GM12878 (cell line): ENCODE measurements at regions not wholly inside any gene's neighbourhood (a gene's known extent, or its start where the extent isn't known, plus 50 kb on each side); places are given as distances from the start of the nearest gene placed in this dataset.
"Not testable (repeated sequence)": the region's sequence is repeated elsewhere in the genome, so short reads cannot be mapped to it uniquely, and the experiment has no call there.

Source experiments
- ATAC-seq: fragments of 200-7000 bp; cut with Tn5 transposase; 3 replicates; pipeline ENCODE4 v1.9.1; 2020; ENCODE audit warnings: mild to moderate bottlenecking, moderate library complexity
- BruUV-seq: library from RNA; stranded (reverse); fragments of 400-500 nt; replicated peaks from 2 replicates; lab custom pipeline; 2021; lab: Mats Ljungman, UMichigan
- CTCF ChIA-PET: fragments of 300-600 bp; sonication (Branson Sonifier 250); formaldehyde crosslinking; extraction: SDS; loops from one replicate; lab custom pipeline; 2021; ENCODE audit warnings: inconsistent platforms; lab: Yijun Ruan, JAX
- POLR2A ChIA-PET: fragments of 350-600 bp; formaldehyde crosslinking; extraction: SDS; loops from one replicate; lab custom pipeline; 2021; ENCODE audit warnings: inconsistent platforms; lab: Charles Lee
- RAD21 ChIA-PET: fragments of 300-600 bp; sonication (Branson Sonifier 250); formaldehyde crosslinking; loops from one replicate; lab custom pipeline; 2023; ENCODE audit warnings: antibody characterized with exemption; ENCODE audit not compliant: unreplicated experiment; lab: Charles Lee
- SMC1A ChIA-PET: fragments of 300-600 bp; sonication (Branson Sonifier 250); formaldehyde crosslinking; loops from one replicate; lab custom pipeline; 2023; ENCODE audit not compliant: unreplicated experiment, uncharacterized antibody; lab: Charles Lee
- DNase-seq: peaks from one replicate; pipeline ENCODE4 v3.0.0-alpha.2; 2011; ENCODE audit warnings: low read depth, low spot score
- FAIRE-seq: peaks from 3 replicates; lab custom pipeline; 2011; peaks lifted over from hg19 to GRCh38; lab: Jason Lieb, UNC
- H2AFZ ChIP-seq: 2 replicates; pipeline ENCODE4 v1.6.0; 2011; ENCODE audit warnings: low read depth, low read length, control low read depth; ENCODE audit not compliant: control insufficient read depth
- H3K27ac ChIP-seq: 2 replicates; pipeline ENCODE4 v1.5.1; 2011; ENCODE audit warnings: control low read depth; ENCODE audit not compliant: control insufficient read depth, insufficient read depth
- H3K27me3 ChIP-seq, 2 experiments: replicated peaks in 1 of 2; 2 replicates each; pipeline versions ENCODE4 v1.6.0 to v1.6.1; 2011; ENCODE audit warnings: low read length in 1 of 2; ENCODE audit not compliant: control insufficient read depth in 2 of 2, insufficient read depth in 2 of 2
- H3K36me3 ChIP-seq, 2 experiments: 2 replicates each; pipeline ENCODE4 v1.5.1; 2011; ENCODE audit warnings: low read length in 1 of 2; ENCODE audit not compliant: control insufficient read depth in 2 of 2, insufficient read depth in 2 of 2
- H3K4me1 ChIP-seq: 2 replicates; pipeline ENCODE4 v1.6.1; 2011; ENCODE audit warnings: mild to moderate bottlenecking, low read length, moderate library complexity, mixed read lengths; ENCODE audit not compliant: control insufficient read depth, insufficient read depth
- H3K4me2 ChIP-seq: 2 replicates; pipeline ENCODE4 v1.6.0; 2011; ENCODE audit warnings: control low read depth; ENCODE audit not compliant: control insufficient read depth, insufficient read depth
- H3K4me3 ChIP-seq: fragments of 200-600 bp; sonication (generic); 2 replicates; pipeline ENCODE4 v1.5.1; 2016
- H3K79me2 ChIP-seq: 2 replicates; pipeline ENCODE4 v1.6.0; 2011; ENCODE audit warnings: low read length; ENCODE audit not compliant: control insufficient read depth, insufficient read depth
- H3K9ac ChIP-seq: 2 replicates; pipeline ENCODE4 v1.8.0; 2011; ENCODE audit warnings: low read length, control low read depth, mixed read lengths; ENCODE audit not compliant: control insufficient read depth, insufficient read depth
- H3K9me3 ChIP-seq: replicated peaks from 3 replicates; pipeline ENCODE4 v1.5.1; 2011; ENCODE audit warnings: mild to moderate bottlenecking, low read length; ENCODE audit not compliant: control insufficient read depth, insufficient read depth
- H4K20me1 ChIP-seq: 2 replicates; pipeline ENCODE4 v1.6.0; 2011; ENCODE audit not compliant: control insufficient read depth, insufficient read depth
- POLR2AphosphoS2 ChIP-seq: IDR thresholded peaks from 2 replicates; pipeline ENCODE4 v1.6.1; 2011; ENCODE audit warnings: low read depth, mild to moderate bottlenecking, low read length, improper control_type of control experiment, moderate library complexity
- ZBTB4 ChIP-seq: fragments of 450-650 bp; formaldehyde crosslinking; IDR thresholded peaks from 2 replicates; pipeline ENCODE4 v1.4.0; 2022; ENCODE audit warnings: mild to moderate bottlenecking, moderate library complexity
- WGBS: methylation state at CpG from one replicate; pipeline ENCODE4 v1.1.6; 2016; ENCODE audit warnings: low lambda C conversion rate; ENCODE audit not compliant: insufficient replicate concordance, insufficient coverage; ENCODE audit errors: missing lambda C conversion rate; 5-methylcytosine and 5-hydroxymethylcytosine counted together
- in situ Hi-C: fragments of 300-500 bp; cut with MboI; formaldehyde crosslinking; loops from 9 replicates; pipeline ENCODE4 v1.14.3; 2018; ENCODE audit warnings: mixed read lengths
- intact Hi-C: fragments of 100-400 bp; cut with micrococcal nuclease; formaldehyde crosslinking; loops from one replicate; pipeline ENCODE4 v1.14.2; 2022; ENCODE audit not compliant: unreplicated experiment
- TF ChIP-seq, protein P1 (sequence below), 3 experiments: IDR thresholded peaks in 2 of 3; conservative IDR thresholded peaks in 1 of 3; 2 replicates each; pipeline ENCODE4 v1.5.1; 2011; ENCODE audit warnings: low read depth in 3 of 3, low read length in 3 of 3, mild to moderate bottlenecking in 3 of 3, control low read depth in 2 of 3, moderate library complexity in 2 of 3, inconsistent platforms in 1 of 3, mixed read lengths in 1 of 3; ENCODE audit not compliant: control insufficient read depth in 2 of 3, insufficient read depth in 1 of 3; ENCODE audit errors: extremely low read depth in 1 of 3

DNA sequence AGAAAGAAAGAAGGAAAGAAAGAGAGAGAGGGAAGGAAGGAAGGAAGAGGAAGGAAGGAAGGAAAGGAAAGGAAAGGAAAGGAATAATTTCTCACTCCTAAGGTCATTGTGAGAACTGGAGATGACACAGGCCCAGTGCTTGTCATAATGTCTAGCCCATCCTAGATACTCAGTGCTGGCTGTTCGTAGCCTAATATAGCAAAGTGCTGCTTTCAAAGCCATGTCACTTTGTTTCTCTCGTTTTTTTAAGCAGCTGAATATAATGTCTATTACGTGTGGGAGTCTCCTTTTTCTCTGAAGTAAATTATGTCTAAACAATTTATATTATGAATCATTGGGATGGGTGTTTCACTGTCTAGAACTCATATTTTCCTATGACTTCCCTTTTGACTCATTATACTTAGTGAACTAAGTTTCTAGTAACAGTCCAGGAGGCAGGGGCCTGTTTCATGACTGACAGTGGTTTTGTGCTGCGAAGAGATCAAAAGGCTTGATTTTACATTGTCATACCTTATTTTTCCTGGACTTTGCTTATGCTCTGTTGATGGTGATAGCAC, 327.0 kb upstream of the ZFP42 start (continued):
- TF ChIP-seq ZBTB4 (CRISPR knock-in tag) (no peak), POLR2AphosphoS2 (no peak)
- TF ChIP-seq, protein P1, sequence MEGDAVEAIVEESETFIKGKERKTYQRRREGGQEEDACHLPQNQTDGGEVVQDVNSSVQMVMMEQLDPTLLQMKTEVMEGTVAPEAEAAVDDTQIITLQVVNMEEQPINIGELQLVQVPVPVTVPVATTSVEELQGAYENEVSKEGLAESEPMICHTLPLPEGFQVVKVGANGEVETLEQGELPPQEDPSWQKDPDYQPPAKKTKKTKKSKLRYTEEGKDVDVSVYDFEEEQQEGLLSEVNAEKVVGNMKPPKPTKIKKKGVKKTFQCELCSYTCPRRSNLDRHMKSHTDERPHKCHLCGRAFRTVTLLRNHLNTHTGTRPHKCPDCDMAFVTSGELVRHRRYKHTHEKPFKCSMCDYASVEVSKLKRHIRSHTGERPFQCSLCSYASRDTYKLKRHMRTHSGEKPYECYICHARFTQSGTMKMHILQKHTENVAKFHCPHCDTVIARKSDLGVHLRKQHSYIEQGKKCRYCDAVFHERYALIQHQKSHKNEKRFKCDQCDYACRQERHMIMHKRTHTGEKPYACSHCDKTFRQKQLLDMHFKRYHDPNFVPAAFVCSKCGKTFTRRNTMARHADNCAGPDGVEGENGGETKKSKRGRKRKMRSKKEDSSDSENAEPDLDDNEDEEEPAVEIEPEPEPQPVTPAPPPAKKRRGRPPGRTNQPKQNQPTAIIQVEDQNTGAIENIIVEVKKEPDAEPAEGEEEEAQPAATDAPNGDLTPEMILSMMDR (IDR thresholded peaks at IDR 0.05 in 2 of 3, conservative IDR thresholded peaks at IDR 0.05 in 1 of 3; ENCODE audit: control insufficient read depth in 2 of 3, extremely low read depth in 1 of 3, insufficient read depth in 1 of 3, low read depth in 3 of 3, low read length in 3 of 3): no peak

DNA sequence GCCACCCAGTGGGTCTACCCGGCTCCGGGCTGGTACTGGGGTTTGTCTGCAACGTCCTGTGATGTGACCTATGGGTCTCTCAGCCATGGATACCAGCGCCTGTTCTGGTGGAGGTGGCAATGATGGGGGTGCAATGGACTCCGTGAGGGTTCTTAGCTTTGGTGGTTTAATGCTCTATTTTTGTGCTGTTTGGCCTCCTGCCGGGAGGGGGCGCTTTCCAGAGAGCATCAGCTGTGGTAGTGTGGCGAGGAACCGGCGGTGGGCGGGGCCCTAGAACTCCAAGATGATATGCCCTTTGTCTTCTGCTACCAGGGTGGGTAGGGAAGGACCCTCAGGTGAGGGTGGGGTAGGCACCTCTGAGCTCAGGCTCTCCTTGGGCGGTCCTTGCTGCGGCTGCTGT, 324.1 kb upstream of the ZFP42 start:
- H4K20me1 ChIP-seq, in situ Hi-C loops, SMC1A ChIA-PET, H3K27ac ChIP-seq, FAIRE-seq, H3K27me3 ChIP-seq, DNase-seq, RAD21 ChIA-PET, intact Hi-C loops, H3K9ac ChIP-seq, BruUV-seq, ATAC-seq, H3K79me2 ChIP-seq, H3K36me3 ChIP-seq, H3K9me3 ChIP-seq, CTCF ChIA-PET, H3K4me3 ChIP-seq, H2AFZ ChIP-seq, H3K4me1 ChIP-seq, POLR2A ChIA-PET, H3K4me2 ChIP-seq: not testable (repeated sequence)
- 15% methylated on average over 11 of the region's 13 CpGs for WGBS

GRCh38 chr4:187671958-187672357, 323.6 kb upstream of the ZFP42 start:
- intact Hi-C loops, DNase-seq, CTCF ChIA-PET, BruUV-seq, POLR2A ChIA-PET, H3K27ac ChIP-seq, H3K4me2 ChIP-seq, H3K9me3 ChIP-seq, H3K36me3 ChIP-seq, RAD21 ChIA-PET, H3K4me3 ChIP-seq, FAIRE-seq, H3K27me3 ChIP-seq, H3K79me2 ChIP-seq, H4K20me1 ChIP-seq, H3K9ac ChIP-seq, ATAC-seq, in situ Hi-C loops, SMC1A ChIA-PET, H3K4me1 ChIP-seq, H2AFZ ChIP-seq: not testable (repeated sequence)
- WGBS: no CpG with 5 or more reads among the region's 12 CpGs
